ENCODE measurements at regions not wholly inside any gene's neighbourhood (a gene's known extent, or its start where the extent isn't known, plus 50 kb on each side); places are given as distances from the start of the nearest gene placed in this dataset.

- H3K9me2 ChIP-seq (replicated peaks; ENCODE audit: control insufficient read depth, low read length), result no peaks in the 10 kb centered on the region
- no peaks in the 10 kb centered on the region for H3K27me3 ChIP-seq (ENCODE audit: control insufficient read depth, low read length)
- H3K4me1 ChIP-seq (ENCODE audit: control insufficient read depth, low read length), result peaks cover 19% of the 10 kb centered on the region
- no peak overlapping the region for H3K4me3 ChIP-seq (ENCODE audit: low read length)
- no peaks in the 10 kb centered on the region for H4K20me1 ChIP-seq (ENCODE audit: control insufficient read depth, insufficient read depth, low read depth, low read length)
- peaks cover 10% of the 10 kb centered on the region; the same call in 1 of the 2 replicates for H3K9me3 ChIP-seq (ENCODE audit: control insufficient read depth, insufficient read depth, low read length)
- H3K79me2 ChIP-seq (ENCODE audit: control insufficient read depth, low read length), result no peaks in the 10 kb centered on the region
- H3F3A ChIP-seq (ENCODE audit: control insufficient read depth, insufficient read depth), result no peaks in the 10 kb centered on the region
- H3K36me3 ChIP-seq (ENCODE audit: control insufficient read depth, low read length), result peaks cover 5% of the 10 kb centered on the region; the same call in 1 of the 2 replicates
- TF ChIP-seq EZH2phosphoT487 (IDR thresholded peaks at IDR 0.05; ENCODE audit: borderline replicate concordance, low read length) (no peak), CTCF (IDR thresholded peaks at IDR 0.05; ENCODE audit: low read depth, low read length, poor library complexity, severe bottlenecking) (peak; percentile 51)
- peak overlapping the region; percentile 4; the same call in 1 of the 2 replicates for H3K27ac ChIP-seq (ENCODE audit: low read depth, low read length)
- peak overlapping the region; percentile 15; the same call in 1 of the 2 replicates for H3K4me2 ChIP-seq (ENCODE audit: low read length)
Observed at GRCh38 chr13:62119739-62120700, 704.4 kb upstream of the PCDH20 start.

DNA sequence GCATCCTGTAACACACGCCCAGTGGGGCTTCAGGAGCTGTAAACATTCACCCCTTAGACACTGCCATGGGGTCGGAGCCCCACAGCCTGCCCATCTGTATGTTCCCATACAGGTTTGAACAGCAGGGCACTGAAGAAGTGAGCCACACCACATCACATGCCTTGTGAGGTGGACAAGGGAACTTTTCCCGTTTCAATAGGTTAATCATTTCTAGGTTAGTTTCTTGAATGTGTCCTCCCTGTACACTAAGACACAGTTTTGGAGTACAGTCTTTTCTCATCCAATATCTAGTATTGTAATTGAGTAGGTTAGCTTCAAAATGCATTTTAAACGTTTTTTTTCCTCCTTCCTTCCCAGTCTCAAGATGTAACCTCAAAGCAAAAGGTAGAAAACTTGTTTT is 700.2 kb upstream of the PCDH20 start:
- H3K27me3 ChIP-seq (ENCODE audit: control insufficient read depth, low read length), result no peaks in the 10 kb centered on the region

DNA sequence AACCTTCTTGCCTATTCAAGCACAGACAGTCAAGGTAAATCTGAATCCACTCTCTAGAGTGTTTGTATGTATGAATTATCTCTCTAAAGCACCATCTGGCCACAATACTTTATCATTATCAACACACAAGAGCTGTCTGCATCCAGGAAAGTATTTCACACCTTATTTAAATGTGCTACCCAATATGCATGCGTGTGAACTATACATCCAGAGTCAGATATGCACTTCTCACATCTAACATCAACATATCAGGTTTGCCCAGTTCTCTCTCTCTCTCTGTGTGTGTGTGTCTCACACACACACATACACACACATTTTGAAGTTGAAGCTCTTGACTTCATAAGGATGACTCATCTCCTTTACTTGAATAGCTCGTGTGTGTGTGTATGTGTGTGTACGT is 697.5 kb upstream of the PCDH20 start:
- TF ChIP-seq CTCF (IDR thresholded peaks at IDR 0.05; ENCODE audit: low read depth, low read length, poor library complexity, severe bottlenecking) (no peak), EZH2phosphoT487 (IDR thresholded peaks at IDR 0.05; ENCODE audit: borderline replicate concordance, low read length) (no peak)
- no peaks in the 10 kb centered on the region for H3K36me3 ChIP-seq (ENCODE audit: control insufficient read depth, low read length)
- H3K9me2 ChIP-seq (replicated peaks; ENCODE audit: control insufficient read depth, low read length), result no peaks in the 10 kb centered on the region
- peaks cover 5% of the 10 kb centered on the region; the same call in 1 of the 2 replicates for H3K9me3 ChIP-seq (ENCODE audit: control insufficient read depth, insufficient read depth, low read length)
- no peaks in the 10 kb centered on the region for H3F3A ChIP-seq (ENCODE audit: control insufficient read depth, insufficient read depth)
- H4K20me1 ChIP-seq (ENCODE audit: control insufficient read depth, insufficient read depth, low read depth, low read length), result no peaks in the 10 kb centered on the region
- H3K27ac ChIP-seq (ENCODE audit: low read depth, low read length), result no peak overlapping the region
- H3K4me3 ChIP-seq (ENCODE audit: low read length), result no peak overlapping the region
- no peak overlapping the region for H3K4me2 ChIP-seq (ENCODE audit: low read length)
- no peaks in the 10 kb centered on the region for H3K27me3 ChIP-seq (ENCODE audit: control insufficient read depth, low read length)
- H3K79me2 ChIP-seq (ENCODE audit: control insufficient read depth, low read length), result no peaks in the 10 kb centered on the region
- 0 out of 2 replicates have a peak, but pooled peaks cover 2% of the 10 kb centered on the region for H3K4me1 ChIP-seq (ENCODE audit: control insufficient read depth, low read length)

More for the DNA sequence above, 700.2 kb upstream of the PCDH20 start:
- Histone ChIP-seq H3K9me3 (ENCODE audit: control insufficient read depth, insufficient read depth, low read length) (peaks cover 5% of the 10 kb centered on the region; the same call in 1 of the 2 replicates), H3K36me3 (ENCODE audit: control insufficient read depth, low read length) (no peaks in the 10 kb centered on the region), H4K20me1 (ENCODE audit: control insufficient read depth, insufficient read depth, low read depth, low read length) (no peaks in the 10 kb centered on the region), H3K27ac (ENCODE audit: low read depth, low read length) (no peak overlapping the region), H3F3A (ENCODE audit: control insufficient read depth, insufficient read depth) (no peaks in the 10 kb centered on the region), H3K4me2 (ENCODE audit: low read length) (no peak overlapping the region), H3K4me1 (ENCODE audit: control insufficient read depth, low read length) (peaks cover 19% of the 10 kb centered on the region), H3K4me3 (ENCODE audit: low read length) (no peak overlapping the region), H3K9me2 (replicated peaks; ENCODE audit: control insufficient read depth, low read length) (no peaks in the 10 kb centered on the region), H3K79me2 (ENCODE audit: control insufficient read depth, low read length) (no peaks in the 10 kb centered on the region)
- TF ChIP-seq EZH2phosphoT487 (IDR thresholded peaks at IDR 0.05; ENCODE audit: borderline replicate concordance, low read length) (no peak), CTCF (IDR thresholded peaks at IDR 0.05; ENCODE audit: low read depth, low read length, poor library complexity, severe bottlenecking) (no peak)
